ENCODE measurements at regions not wholly inside any gene's neighbourhood (a gene's known extent, or its start where the extent isn't known, plus 50 kb on each side); places are given as distances from the start of the nearest gene placed in this dataset.

GRCh38 chr15:46316024-46316423 is 681.2 kb downstream of the SQOR start:
- no peak for DNase-seq (ENCODE audit: low read depth)

- DNase-seq (ENCODE audit: low read depth) = no peak
Observed at GRCh38 chr15:46317029-46317428, 682.2 kb downstream of the SQOR start.

GRCh38 chr15:46322753-46323152 is 687.9 kb downstream of the SQOR start:
- no peak for DNase-seq (ENCODE audit: low read depth)

- no peak for DNase-seq (ENCODE audit: low read depth)
Observed at GRCh38 chr15:46326173-46326572, 691.3 kb downstream of the SQOR start.

DNA sequence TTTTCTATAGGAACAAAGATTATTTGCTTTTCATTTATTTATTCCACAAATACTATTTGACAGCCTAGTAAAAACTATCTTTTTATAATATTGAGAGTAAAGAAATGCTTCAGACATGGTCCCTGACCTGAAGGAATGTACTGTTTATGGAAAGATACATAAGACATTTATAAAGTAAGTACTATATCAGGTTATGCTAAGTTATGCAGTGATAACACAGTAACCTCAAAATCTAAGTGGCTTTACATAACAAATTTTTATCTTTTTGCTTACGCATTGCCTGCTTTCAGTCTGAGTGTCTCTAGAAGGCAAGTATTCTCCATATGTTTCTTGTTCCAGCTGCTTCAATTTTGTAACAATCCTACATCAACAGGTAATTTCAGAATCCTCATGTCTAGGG is 694.0 kb downstream of the SQOR start:
- no peak for DNase-seq (ENCODE audit: low read depth)

DNA sequence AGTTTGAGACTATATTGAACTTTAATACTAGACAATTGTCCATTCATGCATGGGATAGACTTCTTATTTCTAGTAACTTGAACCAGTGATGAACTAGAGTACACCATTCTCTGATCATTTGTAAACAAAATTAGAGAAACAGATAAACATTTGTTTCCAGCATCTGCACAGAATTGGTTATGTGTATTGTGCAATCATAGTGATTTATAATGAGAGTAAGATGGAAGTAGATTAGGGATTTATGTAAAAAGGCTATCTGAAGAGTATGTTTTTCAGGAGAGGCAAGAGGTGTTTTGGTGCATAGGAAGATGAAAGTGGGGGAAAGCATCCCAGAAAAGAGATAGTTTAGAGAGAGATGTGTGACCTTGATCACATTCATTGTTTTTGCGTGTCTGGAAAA is 695.0 kb downstream of the SQOR start:
- no peak for DNase-seq (ENCODE audit: low read depth)

DNA sequence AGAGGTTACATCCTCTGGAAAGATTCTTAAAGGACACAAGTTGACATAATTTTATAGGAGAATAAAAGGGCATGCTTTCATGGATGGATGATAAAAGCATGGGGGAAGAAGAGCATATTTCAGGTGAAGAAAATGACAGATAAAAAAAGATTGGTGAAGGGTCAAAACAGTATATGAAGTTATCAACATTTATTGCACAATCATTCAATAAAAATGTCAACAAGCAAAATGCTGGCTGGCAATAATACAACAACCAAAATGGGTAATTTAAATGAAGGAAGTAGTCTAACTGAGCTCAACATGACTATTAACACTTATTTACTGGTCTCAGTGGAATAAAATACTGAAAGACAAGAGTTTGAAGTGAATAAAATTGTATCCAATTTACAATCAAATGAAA is 696.7 kb downstream of the SQOR start:
- no peak for DNase-seq (ENCODE audit: low read depth)

- DNase-seq (ENCODE audit: low read depth) = no peak
Observed at GRCh38 chr15:46343196-46343935, 708.5 kb downstream of the SQOR start.

- no peak for DNase-seq (ENCODE audit: low read depth)
Observed at GRCh38 chr15:46344115-46344724, 709.4 kb downstream of the SQOR start.

DNA sequence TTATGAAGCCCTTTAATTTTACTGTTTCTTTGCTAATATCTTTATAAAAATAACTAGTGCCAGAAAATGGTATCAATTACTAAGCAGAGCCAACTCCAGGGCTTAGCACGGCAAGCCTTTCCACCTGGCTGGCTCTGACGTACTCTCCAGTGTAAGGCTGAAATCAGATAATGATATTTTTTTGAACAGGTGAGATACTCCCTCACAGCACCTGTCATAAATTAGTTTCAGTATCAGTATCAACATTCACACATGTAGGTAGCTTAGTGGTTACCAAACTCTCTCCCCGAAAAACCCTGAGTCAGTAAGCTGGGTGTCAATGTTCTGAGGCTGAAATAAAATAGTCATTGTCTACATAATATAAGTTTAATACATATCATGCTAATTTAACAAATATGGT is 710.1 kb downstream of the SQOR start:
- DNase-seq (ENCODE audit: low read depth) = no peak

DNA sequence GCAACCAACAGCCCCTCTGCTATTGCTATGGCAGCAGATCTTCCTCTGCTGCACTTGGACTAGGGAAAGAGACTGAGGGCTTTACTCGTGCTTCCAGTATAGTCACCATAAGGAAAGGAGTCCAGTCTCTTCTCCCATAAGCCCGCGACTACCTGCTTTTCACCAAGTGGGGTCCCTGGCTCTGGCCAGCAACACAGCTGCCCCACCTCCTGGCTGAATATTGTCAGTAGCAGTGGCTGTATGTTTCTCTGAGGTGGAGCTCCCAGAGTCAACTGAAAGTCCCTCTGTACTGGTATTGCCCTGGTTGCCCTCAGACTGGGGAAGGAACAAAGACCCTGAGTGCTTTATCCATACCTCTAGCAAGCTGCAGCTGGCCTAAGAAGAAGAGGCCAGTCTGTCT is 719.6 kb downstream of the SQOR start:
- DNase-seq (ENCODE audit: low read depth) = no peak

DNA sequence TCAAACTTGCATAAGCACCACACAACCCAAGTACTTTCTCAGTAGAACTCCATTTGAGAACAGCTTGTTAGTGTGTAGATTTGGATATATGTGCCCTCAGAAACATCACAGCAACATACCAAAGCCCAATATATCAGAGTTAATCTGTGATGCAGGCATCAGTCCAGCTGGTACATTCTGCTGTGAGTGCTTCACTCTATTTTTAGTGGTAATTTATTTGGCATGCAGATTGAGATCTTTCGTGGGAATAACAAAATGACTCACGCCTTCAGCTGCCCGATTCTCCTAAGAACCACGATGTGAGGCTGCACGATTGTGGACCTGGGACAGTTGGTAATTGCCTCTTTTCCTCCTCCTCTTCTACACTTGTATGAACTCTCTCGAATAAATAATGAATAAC is 730.7 kb downstream of the SQOR start:
- peak; percentile 77 for DNase-seq (ENCODE audit: low read depth)

DNA sequence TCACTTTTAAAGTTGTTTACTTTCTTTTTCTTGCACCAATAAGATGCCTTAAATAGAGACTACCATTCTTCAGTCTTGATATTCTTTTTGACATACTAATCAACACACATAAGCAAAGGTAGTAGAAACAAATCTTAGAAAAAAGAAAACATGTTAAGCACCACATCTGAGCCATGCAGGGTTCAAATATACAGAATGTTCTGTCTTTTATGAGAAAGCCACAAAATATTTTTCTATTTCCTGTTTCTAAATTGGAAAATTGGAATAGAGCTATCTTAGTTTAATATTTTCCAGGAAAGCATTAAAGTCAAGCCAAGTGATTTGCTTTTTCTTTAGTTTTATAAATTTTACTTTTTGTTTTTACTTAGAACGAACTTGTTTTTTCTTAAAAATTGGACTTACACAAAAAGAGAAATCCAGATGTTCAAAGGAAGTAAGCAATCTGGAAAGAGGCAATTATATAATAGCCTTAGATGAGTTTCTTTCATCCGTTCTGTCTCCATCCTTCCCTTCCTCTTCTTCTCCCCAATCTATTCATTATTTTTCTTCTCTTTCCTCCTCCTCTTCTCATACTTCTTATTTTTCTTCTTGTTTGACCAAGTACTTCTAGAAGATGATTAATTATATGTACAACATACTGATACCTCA is 731.7 kb downstream of the SQOR start:
- DNase-seq (ENCODE audit: low read depth) = no peak

- no peak for DNase-seq (ENCODE audit: low read depth)
Observed at GRCh38 chr15:46383978-46384377, 749.1 kb downstream of the SQOR start.

DNA sequence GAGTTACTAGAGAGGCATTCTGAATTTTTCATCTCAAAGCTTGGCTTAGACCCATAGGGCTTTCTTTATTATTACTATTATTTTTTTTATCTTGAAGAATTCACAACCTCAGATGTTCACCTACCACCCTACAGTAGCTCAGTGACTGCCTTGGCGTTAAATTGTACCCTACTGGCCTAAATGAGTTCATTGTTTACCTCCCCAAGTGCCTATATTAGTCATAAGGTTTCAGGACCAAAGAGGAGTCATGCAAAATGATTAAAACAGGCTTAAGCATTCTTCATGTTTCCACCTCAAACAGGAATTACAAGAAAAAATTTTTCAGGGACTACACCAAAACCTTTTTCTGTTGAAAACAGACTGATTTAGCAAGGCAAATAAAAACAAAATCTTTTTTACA is 751.5 kb downstream of the SQOR start:
- no peak for DNase-seq (ENCODE audit: low read depth)

- no peak for DNase-seq (ENCODE audit: low read depth)
Observed at GRCh38 chr15:46389739-46390138, 754.9 kb downstream of the SQOR start.

GRCh38 chr15:46394463-46394862 is 759.6 kb downstream of the SQOR start:
- no peak for DNase-seq (ENCODE audit: low read depth)

DNA sequence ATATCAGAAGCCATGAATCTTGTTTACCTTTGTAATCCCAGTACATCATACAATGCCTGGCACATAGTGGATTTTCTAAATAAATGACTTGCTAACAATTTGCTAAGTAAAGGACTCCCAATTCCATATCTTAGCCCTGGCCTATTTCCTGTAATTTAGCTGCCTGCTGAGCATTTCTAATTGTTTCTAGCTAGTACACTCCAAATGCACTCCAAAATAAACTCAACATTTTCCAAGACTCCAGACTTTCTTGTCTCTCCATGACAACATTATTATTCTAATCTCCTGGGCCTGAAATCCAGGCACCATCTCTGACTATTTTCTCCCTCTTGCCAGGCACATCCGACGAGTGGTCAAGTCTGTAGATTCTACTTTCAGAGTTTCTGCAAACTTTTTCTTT is 773.5 kb downstream of the SQOR start:
- no peak for DNase-seq (ENCODE audit: low read depth)

DNA sequence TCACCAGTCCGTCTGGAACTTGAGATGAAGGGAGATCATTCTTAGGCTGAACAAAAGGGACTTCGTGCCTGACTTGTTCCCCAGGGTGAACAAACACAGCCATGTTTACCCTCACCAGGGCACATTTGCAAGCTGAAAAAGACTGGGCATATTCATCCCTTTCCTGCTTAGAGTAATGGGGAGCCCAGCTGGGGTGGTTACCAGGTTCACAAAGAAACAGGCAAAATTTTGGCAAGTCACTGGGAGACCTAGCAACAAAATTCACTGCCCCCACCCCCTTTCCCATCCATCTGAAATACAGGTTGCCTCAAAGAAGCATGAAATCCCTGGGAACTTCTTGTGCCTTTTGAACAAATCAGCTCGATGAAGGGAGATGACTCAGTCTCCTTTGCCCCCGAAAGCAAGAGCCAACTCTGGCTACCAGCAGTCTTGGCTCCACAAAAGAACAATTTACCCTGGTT is 775.0 kb downstream of the SQOR start:
- DNase-seq (ENCODE audit: low read depth) = no peak

DNA sequence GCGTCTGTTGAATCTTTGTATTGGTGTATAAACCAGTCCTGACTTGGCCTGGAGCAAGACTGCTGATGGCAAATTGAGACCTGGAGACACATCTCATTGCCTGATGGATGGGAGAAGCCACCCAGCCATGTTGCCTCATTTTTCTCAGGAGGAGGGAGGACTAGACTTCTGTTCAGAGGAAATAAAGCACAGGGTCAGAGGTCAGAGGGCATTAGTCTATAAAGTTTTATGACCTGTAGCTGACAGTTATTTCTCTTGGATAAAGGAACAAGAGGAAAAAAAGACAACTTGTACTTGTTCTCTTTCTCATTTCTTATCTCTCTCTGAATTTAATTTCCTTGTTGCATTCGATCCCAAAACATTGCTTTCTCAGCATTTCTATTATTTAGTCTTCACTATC is 775.9 kb downstream of the SQOR start:
- no peak for DNase-seq (ENCODE audit: low read depth)

- no peak for DNase-seq (ENCODE audit: low read depth)
Observed at GRCh38 chr15:46411900-46412299, 777.1 kb downstream of the SQOR start.

DNA sequence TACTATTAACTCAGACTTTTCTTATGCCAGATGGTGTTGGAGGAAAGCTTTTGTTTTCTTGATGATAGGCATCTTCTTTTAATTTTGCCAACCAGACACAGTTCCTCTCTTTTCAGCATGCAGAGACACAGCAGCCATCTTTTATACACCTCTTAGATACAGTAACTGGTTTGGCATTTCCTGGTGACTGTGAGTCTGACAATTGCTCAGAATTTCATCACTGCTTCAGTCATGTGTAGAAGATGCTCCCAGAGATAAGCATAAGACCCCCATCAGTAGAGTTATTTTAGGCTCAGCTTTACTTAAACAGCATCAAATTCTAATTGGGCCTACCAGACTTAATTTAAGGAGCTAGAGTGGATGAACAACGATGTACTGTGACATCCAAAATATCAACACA is 779.0 kb downstream of the SQOR start:
- DNase-seq (ENCODE audit: low read depth) = peak; percentile 27

DNA sequence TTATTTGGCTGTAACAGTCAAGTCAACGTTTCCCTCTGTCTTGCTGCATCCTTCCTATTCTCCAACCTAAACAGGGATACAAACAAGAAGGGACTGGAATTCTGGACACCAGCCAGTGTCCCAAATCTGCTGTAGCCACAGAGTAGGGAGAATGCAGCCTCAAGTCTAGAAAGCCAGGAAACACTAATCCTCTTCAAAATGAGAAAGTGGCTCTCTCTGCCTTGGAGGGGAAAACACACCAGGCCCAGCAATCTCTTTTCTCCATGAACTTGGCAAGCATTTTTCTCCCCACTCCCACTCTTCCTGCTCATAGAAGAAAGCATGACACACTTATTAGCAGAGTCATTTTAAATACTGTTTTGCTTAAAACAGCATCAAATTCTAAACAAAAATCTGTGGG is 781.7 kb downstream of the SQOR start:
- DNase-seq (ENCODE audit: low read depth) = no peak

DNA sequence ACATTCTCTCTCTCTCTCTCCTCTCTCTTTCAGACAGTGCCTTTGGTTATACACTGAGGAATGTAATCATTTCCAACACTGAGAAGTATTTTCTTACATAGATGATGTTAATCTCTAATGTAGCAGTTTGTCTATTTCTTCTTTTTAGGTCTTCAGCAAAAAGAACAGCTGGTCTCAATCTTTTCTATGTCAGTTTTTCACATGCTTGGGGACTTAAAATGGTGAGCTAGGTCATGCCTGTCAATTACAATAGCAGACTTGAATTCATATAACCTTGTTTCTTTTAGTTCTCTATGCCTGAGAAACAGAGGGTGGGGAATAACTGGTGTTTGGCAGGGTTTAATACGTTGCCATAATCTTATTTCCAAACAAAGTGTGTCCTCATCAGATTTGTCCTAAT is 786.2 kb downstream of the SQOR start:
- DNase-seq (ENCODE audit: low read depth) = no peak
